SK-N-MC (cell line): ENCODE measurements at regions not wholly inside any gene's neighbourhood (a gene's known extent, or its start where the extent isn't known, plus 50 kb on each side); places are given as distances from the start of the nearest gene placed in this dataset.
A peak's percentile ranks its signal among the peaks of the same experiment; 100 is the strongest.

Source experiments
- DNase-seq: peaks from one replicate; pipeline ENCODE4 v3.0.0-alpha.2; 2011; ENCODE audit warnings: low read depth, low spot score
- H3K27ac ChIP-seq: fragments of 200-600 bp; sonication (generic); 2 replicates; pipeline ENCODE4 v1.5.1; 2016; ENCODE audit warnings: mixed run types
- H3K36me3 ChIP-seq: fragments of 200-600 bp; sonication (generic); 2 replicates; pipeline ENCODE4 v1.6.1; 2017; ENCODE audit warnings: antibody characterized with exemption, low read length, mixed read lengths; ENCODE audit not compliant: insufficient read depth
- H3K4me3 ChIP-seq: fragments of 200-600 bp; sonication (generic); 2 replicates; pipeline ENCODE4 v1.5.1; 2016
- H3K9ac ChIP-seq: fragments of 200-600 bp; sonication (generic); 2 replicates; pipeline ENCODE4 v1.8.0; 2017; ENCODE audit warnings: mixed run types, mixed read lengths; ENCODE audit not compliant: insufficient read length
- H3K9me3 ChIP-seq: fragments of 200-600 bp; sonication (generic); 2 replicates; pipeline ENCODE4 v1.6.1; 2017; ENCODE audit warnings: low read depth, mild to moderate bottlenecking, antibody characterized with exemption, low read length, moderate library complexity, mixed read lengths
- EZH2 ChIP-seq: fragments of 200-600 bp; sonication (generic); IDR thresholded peaks from one replicate; pipeline ENCODE4 v1.6.1; 2017; ENCODE audit warnings: antibody characterized with exemption
- FOXP2 ChIP-seq: optimal IDR thresholded peaks from 2 replicates; pipeline ENCODE3; 2011; ENCODE audit warnings: mild to moderate bottlenecking, moderate library complexity; ENCODE audit not compliant: insufficient read depth; ENCODE audit errors: extremely low read length, control extremely low read depth
- POLR2AphosphoS5 ChIP-seq: IDR thresholded peaks from 2 replicates; pipeline ENCODE4 v1.6.1; 2012; ENCODE audit warnings: mild to moderate bottlenecking, low read depth, low read length, borderline replicate concordance

DNA sequence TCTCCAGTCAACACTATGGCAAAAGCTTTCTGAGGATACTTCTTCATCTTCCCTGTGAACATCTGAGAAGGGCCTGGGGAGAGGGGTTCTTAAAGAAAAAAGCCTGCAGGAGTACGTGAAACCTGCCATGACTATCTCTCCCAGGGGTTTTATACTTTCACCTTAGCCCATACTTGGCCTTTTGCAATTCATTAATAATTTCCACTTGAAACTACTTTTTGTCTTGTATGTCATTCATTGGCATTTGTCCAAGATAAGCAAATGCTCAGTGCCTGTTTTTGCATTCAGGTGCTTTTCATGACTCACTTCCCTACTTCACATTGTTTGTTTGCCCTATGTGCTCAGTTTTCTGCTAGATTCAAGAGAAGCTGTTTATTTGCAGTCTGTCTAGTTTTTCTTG, 580.3 kb upstream of the GJE1 start:
- Histone ChIP-seq H3K9me3 (peaks cover 20% of the 10 kb centered on the region; the same call in 1 of the 2 replicates), H3K36me3 (peaks cover 3% of the 10 kb centered on the region), H3K27ac (no peak overlapping the region), H3K9ac (no peak overlapping the region), H3K4me3 (no peak overlapping the region)
- TF ChIP-seq POLR2AphosphoS5 = no peak
- TF ChIP-seq FOXP2 = no peak
- TF ChIP-seq EZH2 = no peak
- no peak for DNase-seq

DNA sequence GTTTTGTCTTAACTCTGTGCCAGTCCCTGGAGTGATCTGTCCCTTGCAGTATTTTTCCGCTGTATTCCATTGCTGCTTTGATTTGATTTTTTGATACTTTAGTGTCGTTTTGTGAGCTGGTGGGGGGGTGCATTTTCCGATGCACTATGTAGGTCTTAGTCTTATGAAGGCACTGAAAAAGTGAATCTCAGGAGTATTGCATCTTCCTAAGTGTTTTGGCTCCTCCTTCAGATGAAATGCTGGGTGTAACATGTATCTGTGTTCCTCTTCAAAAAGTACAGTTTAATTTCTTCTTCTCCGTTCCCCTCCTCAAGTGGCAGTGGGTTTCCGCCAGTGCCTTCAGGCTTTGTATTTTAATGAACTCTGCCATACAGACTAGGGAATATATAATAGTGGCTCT, 580.7 kb upstream of the GJE1 start:
- peaks cover 3% of the 10 kb centered on the region for H3K36me3 ChIP-seq
- no peak overlapping the region for H3K27ac ChIP-seq
- TF ChIP-seq FOXP2 (no peak), EZH2 (no peak), POLR2AphosphoS5 (no peak)
- no peak for DNase-seq
- H3K9ac ChIP-seq = no peak overlapping the region
- H3K4me3 ChIP-seq = no peak overlapping the region
- H3K9me3 ChIP-seq = peaks cover 17% of the 10 kb centered on the region; the same call in 1 of the 2 replicates

DNA sequence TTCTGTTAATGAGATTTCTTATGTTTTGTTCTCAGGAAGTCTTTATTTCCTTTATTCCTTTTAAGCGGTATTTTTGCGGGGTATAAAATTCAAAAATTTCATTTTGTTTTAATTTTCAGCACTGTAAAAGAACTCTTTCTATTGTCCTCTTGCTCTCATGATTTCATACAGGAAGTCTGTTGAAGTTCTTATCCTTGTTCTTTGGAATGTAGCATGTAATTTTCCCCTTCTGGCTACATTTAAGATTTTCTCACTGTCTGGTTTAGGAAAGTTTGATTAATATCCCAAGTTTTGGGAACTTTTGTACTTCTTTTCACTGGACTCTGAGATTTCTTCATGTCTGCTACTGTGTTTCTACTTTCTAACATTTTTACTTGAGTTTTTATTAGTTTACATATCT, 581.4 kb upstream of the GJE1 start:
- H3K36me3 ChIP-seq = peaks cover 3% of the 10 kb centered on the region
- no peak for DNase-seq
- peaks cover 17% of the 10 kb centered on the region; the same call in 1 of the 2 replicates for H3K9me3 ChIP-seq
- H3K27ac ChIP-seq = no peak overlapping the region
- no peak for TF ChIP-seq POLR2AphosphoS5
- TF ChIP-seq EZH2 = no peak
- no peak for TF ChIP-seq FOXP2
- H3K9ac ChIP-seq = no peak overlapping the region
- no peak overlapping the region for H3K4me3 ChIP-seq

DNA sequence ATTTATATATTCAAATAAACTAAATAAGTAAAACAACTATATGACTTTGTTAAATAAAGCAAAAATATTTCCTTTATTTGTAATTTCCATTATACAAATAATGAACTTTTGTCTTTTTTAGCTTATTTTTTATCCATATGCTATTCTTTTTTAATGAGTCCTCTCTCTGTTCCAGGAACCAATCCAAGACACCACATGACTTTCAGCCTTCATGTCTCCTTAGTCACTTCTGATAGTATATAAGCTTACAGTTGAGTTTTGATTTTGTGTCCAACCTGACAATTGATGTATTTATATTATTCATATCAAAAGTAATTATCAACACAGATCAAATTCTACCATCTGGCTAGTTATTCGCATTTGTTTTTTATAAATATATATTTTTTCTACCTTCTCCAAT, 582.3 kb upstream of the GJE1 start:
- H3K9ac ChIP-seq = no peak overlapping the region
- DNase-seq = no peak
- TF ChIP-seq EZH2 = no peak
- no peak for TF ChIP-seq FOXP2
- no peak for TF ChIP-seq POLR2AphosphoS5
- peaks cover 17% of the 10 kb centered on the region; the same call in 1 of the 2 replicates for H3K9me3 ChIP-seq
- H3K27ac ChIP-seq = no peak overlapping the region
- peaks cover 2% of the 10 kb centered on the region for H3K36me3 ChIP-seq
- H3K4me3 ChIP-seq = no peak overlapping the region

DNA sequence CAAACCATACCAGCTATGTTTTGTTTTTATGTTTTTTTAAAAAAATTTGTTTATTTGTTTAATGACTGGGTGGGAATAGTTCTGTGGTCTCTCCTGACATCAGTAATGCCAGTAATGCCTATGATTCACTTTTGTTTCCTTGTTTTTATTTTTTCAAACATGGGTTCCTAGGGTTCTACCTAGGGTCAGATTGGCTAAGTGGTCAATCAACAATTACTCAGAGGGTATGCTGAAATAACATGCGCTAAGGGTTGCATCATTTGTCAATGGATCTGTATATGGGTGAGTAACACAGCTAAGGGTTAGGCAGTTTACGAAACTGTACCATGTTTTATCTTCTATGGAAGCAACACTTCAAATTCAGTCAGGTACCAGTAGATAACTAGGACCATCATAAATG, 583.8 kb upstream of the GJE1 start:
- DNase-seq = no peak
- Histone ChIP-seq H3K9ac (no peak overlapping the region), H3K4me3 (no peak overlapping the region), H3K27ac (no peak overlapping the region), H3K9me3 (peaks cover 23% of the 10 kb centered on the region; the same call in 1 of the 2 replicates), H3K36me3 (no peaks in the 10 kb centered on the region; the same call in 1 of the 2 replicates)
- TF ChIP-seq EZH2 = no peak
- no peak for TF ChIP-seq FOXP2
- no peak for TF ChIP-seq POLR2AphosphoS5

DNA sequence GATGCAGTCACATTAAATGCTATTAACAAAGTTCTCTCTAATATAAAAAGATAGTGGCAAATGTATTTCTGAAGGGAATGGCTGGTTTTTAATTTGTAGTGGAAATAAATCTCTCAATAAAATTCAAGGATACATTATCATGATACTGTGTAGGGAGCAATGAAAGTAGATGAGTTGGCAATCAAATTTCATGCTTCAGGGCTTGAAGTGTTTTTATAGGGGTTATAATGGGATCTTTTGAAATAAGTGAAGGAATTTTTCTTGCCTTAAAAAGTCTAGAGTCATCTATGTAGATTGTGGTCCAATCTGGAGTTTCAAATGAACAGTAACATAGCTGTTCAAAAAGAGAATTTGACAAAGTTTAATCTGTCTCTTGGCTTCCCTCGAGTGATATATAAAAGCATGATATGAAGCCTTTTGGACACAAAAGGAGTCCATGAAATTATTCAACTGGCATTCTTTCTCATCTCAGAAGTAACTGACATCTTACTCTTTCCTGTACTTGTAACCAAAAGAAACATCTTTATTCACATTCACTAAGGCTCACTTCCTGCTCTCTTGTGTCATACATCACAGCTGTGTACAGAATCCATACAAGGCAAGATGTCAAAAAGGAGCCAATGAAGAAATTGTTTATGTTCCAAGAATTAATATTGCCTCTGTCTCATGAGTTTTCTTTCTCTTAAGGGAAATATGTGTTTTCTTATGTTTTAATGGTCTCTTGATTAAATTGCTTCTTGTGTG, 591.0 kb upstream of the GJE1 start:
- Histone ChIP-seq H3K9ac (no peak overlapping the region), H3K36me3 (no peaks in the 10 kb centered on the region), H3K9me3 (peaks cover 6% of the 10 kb centered on the region; the same call in 1 of the 2 replicates), H3K4me3 (peak overlapping the region; percentile 6), H3K27ac (peak overlapping the region; percentile 74)
- DNase-seq = peak; percentile 48
- TF ChIP-seq POLR2AphosphoS5 = no peak; the same call in 1 of the 2 replicates
- TF ChIP-seq FOXP2 = no peak
- TF ChIP-seq EZH2 = no peak

DNA sequence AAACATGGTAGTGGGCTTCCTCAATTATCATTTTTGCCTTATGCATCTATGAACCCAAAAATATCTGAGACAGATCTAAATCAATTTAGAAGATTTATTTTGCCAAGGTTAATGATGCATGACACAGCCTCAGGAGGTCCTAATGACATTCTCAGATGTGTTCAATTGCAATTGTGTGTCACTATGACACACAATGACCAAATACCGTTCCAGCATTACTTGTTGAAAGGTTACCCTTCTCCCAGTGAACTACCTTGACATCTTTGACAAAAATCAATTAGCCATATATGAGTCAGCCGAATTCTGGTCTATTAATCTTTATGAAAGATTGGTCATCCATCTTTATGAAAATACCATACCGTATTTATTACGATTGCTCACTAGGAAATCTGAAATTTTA, 592.5 kb upstream of the GJE1 start:
- TF ChIP-seq POLR2AphosphoS5 = no peak
- TF ChIP-seq EZH2 = no peak
- no peak for TF ChIP-seq FOXP2
- DNase-seq = no peak
- Histone ChIP-seq H3K4me3 (no peak overlapping the region), H3K9me3 (peaks cover 6% of the 10 kb centered on the region; the same call in 1 of the 2 replicates), H3K27ac (no peak overlapping the region), H3K36me3 (no peaks in the 10 kb centered on the region), H3K9ac (no peak overlapping the region)

DNA sequence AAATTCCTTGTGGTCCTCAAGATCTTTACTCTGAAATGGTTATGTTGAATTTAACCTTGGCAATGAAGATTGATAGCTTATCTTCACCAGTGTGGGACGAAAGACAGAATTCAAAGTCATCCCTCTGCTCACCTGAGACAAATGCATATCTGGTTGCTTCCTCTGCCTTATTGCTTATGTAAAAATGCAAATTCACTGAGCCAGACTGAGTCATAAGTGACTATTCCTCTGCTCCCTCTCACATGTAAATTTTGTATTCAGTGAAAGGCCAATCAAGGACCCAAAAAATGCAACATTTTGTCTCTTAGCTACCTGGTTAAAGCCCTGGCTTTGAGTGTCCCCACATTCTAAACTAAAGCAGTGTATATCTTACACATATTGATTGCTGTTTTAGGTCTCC, 593.1 kb upstream of the GJE1 start:
- peaks cover 6% of the 10 kb centered on the region; the same call in 1 of the 2 replicates for H3K9me3 ChIP-seq
- no peak for DNase-seq
- H3K9ac ChIP-seq = no peak overlapping the region
- no peak overlapping the region for H3K4me3 ChIP-seq
- H3K27ac ChIP-seq = no peak overlapping the region
- H3K36me3 ChIP-seq = no peaks in the 10 kb centered on the region
- TF ChIP-seq POLR2AphosphoS5 = no peak
- TF ChIP-seq FOXP2 = no peak
- TF ChIP-seq EZH2 = no peak
